ENCODE measurements at regions not wholly inside any gene's neighbourhood (a gene's known extent, or its start where the extent isn't known, plus 50 kb on each side); places are given as distances from the start of the nearest gene placed in this dataset.

- TF ChIP-seq, protein P1, sequence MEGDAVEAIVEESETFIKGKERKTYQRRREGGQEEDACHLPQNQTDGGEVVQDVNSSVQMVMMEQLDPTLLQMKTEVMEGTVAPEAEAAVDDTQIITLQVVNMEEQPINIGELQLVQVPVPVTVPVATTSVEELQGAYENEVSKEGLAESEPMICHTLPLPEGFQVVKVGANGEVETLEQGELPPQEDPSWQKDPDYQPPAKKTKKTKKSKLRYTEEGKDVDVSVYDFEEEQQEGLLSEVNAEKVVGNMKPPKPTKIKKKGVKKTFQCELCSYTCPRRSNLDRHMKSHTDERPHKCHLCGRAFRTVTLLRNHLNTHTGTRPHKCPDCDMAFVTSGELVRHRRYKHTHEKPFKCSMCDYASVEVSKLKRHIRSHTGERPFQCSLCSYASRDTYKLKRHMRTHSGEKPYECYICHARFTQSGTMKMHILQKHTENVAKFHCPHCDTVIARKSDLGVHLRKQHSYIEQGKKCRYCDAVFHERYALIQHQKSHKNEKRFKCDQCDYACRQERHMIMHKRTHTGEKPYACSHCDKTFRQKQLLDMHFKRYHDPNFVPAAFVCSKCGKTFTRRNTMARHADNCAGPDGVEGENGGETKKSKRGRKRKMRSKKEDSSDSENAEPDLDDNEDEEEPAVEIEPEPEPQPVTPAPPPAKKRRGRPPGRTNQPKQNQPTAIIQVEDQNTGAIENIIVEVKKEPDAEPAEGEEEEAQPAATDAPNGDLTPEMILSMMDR (IDR thresholded peaks at IDR 0.05; ENCODE audit: poor library complexity): no peak
- no peak for TF ChIP-seq EZH2phosphoT487 (IDR thresholded peaks at IDR 0.05; ENCODE audit: low read depth, severe bottlenecking, unreplicated experiment)
Measured at GRCh38 chr6:44008821-44009370, 118.4 kb downstream of the MRPL14 start.

Data from hepatocyte (in vitro differentiated cells).